HEK293 (cell line): ENCODE measurements at regions not wholly inside any gene's neighbourhood (a gene's known extent, or its start where the extent isn't known, plus 50 kb on each side); places are given as distances from the start of the nearest gene placed in this dataset.

Experiments used
- CTCF ChIA-PET: fragments of 350-600 bp; formaldehyde crosslinking; extraction: SDS; loops from one replicate; lab custom pipeline; 2021; ENCODE audit warnings: antibody characterized with exemption; lab: Yijun Ruan, JAX
- POLR2A ChIA-PET: fragments of 300-600 bp; formaldehyde crosslinking; extraction: SDS; loops from one replicate; lab custom pipeline; 2020; ENCODE audit warnings: antibody characterized with exemption, inconsistent platforms; lab: Yijun Ruan, JAX
- H3K27ac ChIP-seq: fragments of 200-500 bp; sonication (Bioruptor generic); 2 replicates; pipeline ENCODE4 v1.5.1; 2014; ENCODE audit warnings: low read depth, low read length, control low read depth, inconsistent platforms; ENCODE audit errors: extremely low read depth
- H3K36me3 ChIP-seq, 2 experiments: fragments of 200-500 bp in 1 of 2; sonication (Bioruptor generic) in 1 of 2; 1 replicate in 1 of 2; 2 replicates in 1 of 2; pipeline ENCODE4 v1.5.1; 2014 to 2017; ENCODE audit warnings: inconsistent platforms in 2 of 2, low read length in 2 of 2; ENCODE audit not compliant: control insufficient read depth in 2 of 2, insufficient read depth in 1 of 2
- H3K4me1 ChIP-seq: fragments of 200-500 bp; sonication (Bioruptor generic); 2 replicates; pipeline ENCODE4 v1.5.1; 2014; ENCODE audit warnings: mild to moderate bottlenecking, low read length, inconsistent platforms; ENCODE audit not compliant: control insufficient read depth, insufficient read depth
- H3K4me3 ChIP-seq: 2 replicates; pipeline ENCODE4 v1.5.1; 2011; ENCODE audit warnings: low read depth, mild to moderate bottlenecking, control low read depth, low read length, moderate library complexity
- H3K9me3 ChIP-seq: fragments of 200-500 bp; sonication (Bioruptor generic); 2 replicates; pipeline ENCODE4 v1.5.1; 2014; ENCODE audit warnings: low read depth, low read length, inconsistent platforms; ENCODE audit not compliant: control insufficient read depth, insufficient read depth
- GLIS2 ChIP-seq: fragments of 450-650 bp; formaldehyde crosslinking; IDR thresholded peaks from 2 replicates; pipeline ENCODE4 v1.5.1; 2016; ENCODE audit warnings: missing biosample characterization, missing genetic modification characterization
- KLF1 ChIP-seq: fragments of 450-650 bp; formaldehyde crosslinking; IDR thresholded peaks from 2 replicates; pipeline ENCODE4 v1.5.1; 2016; ENCODE audit warnings: missing biosample characterization, missing genetic modification characterization
- KLF7 ChIP-seq: fragments of 450-650 bp; formaldehyde crosslinking; IDR thresholded peaks from 2 replicates; pipeline ENCODE4 v1.5.1; 2016; ENCODE audit warnings: missing biosample characterization, missing genetic modification characterization, borderline replicate concordance
- MEIS1 ChIP-seq: sonication (generic); formaldehyde crosslinking; IDR thresholded peaks from 2 replicates; pipeline ENCODE4 v1.8.1; 2022; ENCODE audit warnings: missing genetic modification reagents, mild to moderate bottlenecking, borderline replicate concordance
- SETDB1 ChIP-seq: IDR thresholded peaks from one replicate; pipeline ENCODE4 v1.6.1; 2017; ENCODE audit warnings: mild to moderate bottlenecking, low read length, moderate library complexity, mixed read lengths; ENCODE audit not compliant: insufficient read length
- YY1 ChIP-seq: fragments of 450-650 bp; formaldehyde crosslinking; IDR thresholded peaks from 2 replicates; pipeline ENCODE4 v1.5.1; 2018; ENCODE audit warnings: missing biosample characterization, missing genetic modification characterization
- ZBTB1 ChIP-seq: fragments of 450-650 bp; formaldehyde crosslinking; IDR thresholded peaks from 2 replicates; pipeline ENCODE4 v1.5.1; 2016; ENCODE audit warnings: missing biosample characterization, missing genetic modification characterization
- ZBTB20 ChIP-seq: fragments of 450-650 bp; formaldehyde crosslinking; IDR thresholded peaks from 2 replicates; pipeline ENCODE4 v1.5.1; 2016; ENCODE audit warnings: missing biosample characterization, missing genetic modification characterization
- ZBTB7A ChIP-seq: fragments of 450-650 bp; formaldehyde crosslinking; IDR thresholded peaks from 2 replicates; pipeline ENCODE4 v1.5.1; 2016; ENCODE audit warnings: low read depth, missing biosample characterization, missing genetic modification characterization
- ZEB2 ChIP-seq: fragments of 450-650 bp; formaldehyde crosslinking; IDR thresholded peaks from 2 replicates; pipeline ENCODE4 v1.5.1; 2016; ENCODE audit warnings: missing biosample characterization, missing genetic modification characterization
- ZNF433 ChIP-seq: fragments of 450-650 bp; formaldehyde crosslinking; IDR thresholded peaks from 2 replicates; pipeline ENCODE4 v1.5.1; 2016; ENCODE audit warnings: missing biosample characterization, missing genetic modification characterization, low read depth
- ZNF501 ChIP-seq: fragments of 450-650 bp; formaldehyde crosslinking; IDR thresholded peaks from 2 replicates; pipeline ENCODE4 v1.5.1; 2016; ENCODE audit warnings: missing biosample characterization, missing genetic modification characterization
- ZNF621 ChIP-seq: fragments of 450-650 bp; formaldehyde crosslinking; IDR thresholded peaks from 2 replicates; pipeline ENCODE4 v1.5.1; 2017; ENCODE audit warnings: missing biosample characterization, missing genetic modification characterization
- ZSCAN30 ChIP-seq: fragments of 450-650 bp; IDR thresholded peaks from 2 replicates; pipeline ENCODE4 v1.5.1; 2018; ENCODE audit warnings: missing biosample characterization, mild to moderate bottlenecking, missing genetic modification characterization, moderate library complexity
- TF ChIP-seq, protein P1 (sequence below): fragments of 450-650 bp; formaldehyde crosslinking; IDR thresholded peaks from 2 replicates; pipeline ENCODE4 v1.5.1; 2016; ENCODE audit warnings: missing biosample characterization, missing genetic modification characterization
- TF ChIP-seq, protein P2 (sequence below): fragments of 450-650 bp; formaldehyde crosslinking; IDR thresholded peaks from 2 replicates; pipeline ENCODE4 v1.5.1; 2016; ENCODE audit warnings: missing biosample characterization, missing genetic modification characterization
- TF ChIP-seq, protein P3 (sequence below): fragments of 450-650 bp; formaldehyde crosslinking; IDR thresholded peaks from 2 replicates; pipeline ENCODE4 v1.5.1; 2016; ENCODE audit warnings: missing biosample characterization, missing genetic modification characterization

DNA sequence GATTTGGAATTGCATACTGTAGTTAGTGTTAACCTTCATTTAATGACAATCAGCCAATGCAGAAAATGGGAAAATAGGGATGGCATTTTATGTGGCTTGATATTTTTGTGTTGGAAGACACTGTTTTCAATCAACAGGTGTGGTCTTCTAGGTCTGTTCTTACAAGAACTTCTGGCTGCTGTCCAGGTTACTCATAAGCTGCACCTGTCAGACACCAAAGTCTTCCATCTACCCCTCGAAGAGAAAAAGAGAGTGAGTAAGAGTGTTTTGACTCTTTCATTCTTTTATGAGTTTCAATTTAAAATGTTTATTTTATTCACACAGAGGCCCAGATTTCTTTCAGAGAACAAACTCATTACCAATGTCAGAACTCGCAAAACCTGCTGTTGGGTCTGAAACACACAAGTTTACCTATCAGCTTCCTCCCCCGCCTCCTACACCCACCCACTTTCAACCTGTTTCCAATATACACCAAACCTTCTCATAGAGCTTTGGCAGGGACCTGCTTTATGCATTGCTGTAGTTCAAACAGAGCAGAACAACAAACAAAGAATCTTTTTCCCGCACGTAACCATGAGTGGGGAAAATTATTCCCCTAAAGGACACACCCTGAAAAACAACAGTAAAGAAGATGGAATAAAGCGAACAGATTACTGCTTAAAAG is 767.7 kb upstream of the ALCAM start (continued):
- TF ChIP-seq ZNF501 (no peak), ZNF621 (tag by site-specific recombination) (no peak), ZEB2 (tag by site-specific recombination) (no peak), ZBTB1 (tag by site-specific recombination) (no peak)

DNA sequence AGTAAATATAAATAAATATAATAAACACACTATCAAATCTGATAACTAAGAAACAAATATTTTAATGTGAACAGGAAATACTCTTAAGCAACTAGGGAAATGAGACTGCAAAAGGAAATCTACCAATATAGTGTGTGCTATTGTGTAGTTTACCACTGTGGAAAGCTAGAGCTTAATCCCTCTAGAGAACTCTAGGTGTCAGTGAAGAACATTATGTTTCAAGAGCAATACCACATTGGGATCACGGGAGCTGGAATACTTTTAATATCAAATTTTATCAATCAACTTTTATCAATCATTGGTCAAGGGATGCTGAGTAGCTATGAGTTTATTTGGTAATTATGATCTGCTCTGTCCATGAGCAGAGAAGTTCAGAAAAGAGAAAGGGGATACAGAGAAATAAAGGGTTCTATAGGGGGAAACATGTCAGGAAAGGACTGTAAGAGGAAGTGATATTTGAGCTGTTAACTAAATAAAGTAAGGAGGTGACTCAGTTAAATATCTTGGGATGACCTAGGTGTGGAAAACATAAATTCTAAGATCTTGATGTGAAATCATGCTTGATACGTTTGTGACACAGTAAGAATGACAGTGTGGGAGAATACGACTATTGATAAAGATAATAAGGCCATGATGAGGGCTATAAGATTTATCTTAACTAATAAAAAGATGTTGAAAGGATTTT is 762.2 kb upstream of the ALCAM start:
- no peak for TF ChIP-seq ZEB2 (tag by site-specific recombination)
- no peak for TF ChIP-seq YY1 (tag by site-specific recombination)
- TF ChIP-seq, protein P1, sequence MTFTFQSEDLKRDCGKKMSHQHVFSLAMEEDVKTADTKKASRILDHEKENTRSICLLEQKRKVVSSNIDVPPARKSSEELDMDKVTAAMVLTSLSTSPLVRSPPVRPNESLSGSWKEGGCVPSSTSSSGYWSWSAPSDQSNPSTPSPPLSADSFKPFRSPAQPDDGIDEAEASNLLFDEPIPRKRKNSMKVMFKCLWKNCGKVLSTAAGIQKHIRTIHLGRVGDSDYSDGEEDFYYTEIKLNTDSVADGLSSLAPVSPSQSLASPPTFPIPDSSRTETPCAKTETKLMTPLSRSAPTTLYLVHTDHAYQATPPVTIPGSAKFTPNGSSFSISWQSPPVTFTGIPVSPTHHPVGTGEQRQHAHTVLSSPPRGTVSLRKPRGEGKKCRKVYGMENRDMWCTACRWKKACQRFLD (tag by site-specific recombination), result no peak
- no peak for TF ChIP-seq SETDB1
- TF ChIP-seq ZSCAN30 (tag by site-specific recombination), result no peak
- TF ChIP-seq ZBTB7A, result no peak
- no peak for TF ChIP-seq MEIS1 (CRISPR knock-in tag)
- TF ChIP-seq, protein P2, sequence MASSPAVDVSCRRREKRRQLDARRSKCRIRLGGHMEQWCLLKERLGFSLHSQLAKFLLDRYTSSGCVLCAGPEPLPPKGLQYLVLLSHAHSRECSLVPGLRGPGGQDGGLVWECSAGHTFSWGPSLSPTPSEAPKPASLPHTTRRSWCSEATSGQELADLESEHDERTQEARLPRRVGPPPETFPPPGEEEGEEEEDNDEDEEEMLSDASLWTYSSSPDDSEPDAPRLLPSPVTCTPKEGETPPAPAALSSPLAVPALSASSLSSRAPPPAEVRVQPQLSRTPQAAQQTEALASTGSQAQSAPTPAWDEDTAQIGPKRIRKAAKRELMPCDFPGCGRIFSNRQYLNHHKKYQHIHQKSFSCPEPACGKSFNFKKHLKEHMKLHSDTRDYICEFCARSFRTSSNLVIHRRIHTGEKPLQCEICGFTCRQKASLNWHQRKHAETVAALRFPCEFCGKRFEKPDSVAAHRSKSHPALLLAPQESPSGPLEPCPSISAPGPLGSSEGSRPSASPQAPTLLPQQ, result no peak
- TF ChIP-seq ZNF433 (tag by site-specific recombination), result no peak
- no peak for TF ChIP-seq GLIS2 (tag by site-specific recombination)
- TF ChIP-seq KLF1, result no peak
- TF ChIP-seq, protein P3, sequence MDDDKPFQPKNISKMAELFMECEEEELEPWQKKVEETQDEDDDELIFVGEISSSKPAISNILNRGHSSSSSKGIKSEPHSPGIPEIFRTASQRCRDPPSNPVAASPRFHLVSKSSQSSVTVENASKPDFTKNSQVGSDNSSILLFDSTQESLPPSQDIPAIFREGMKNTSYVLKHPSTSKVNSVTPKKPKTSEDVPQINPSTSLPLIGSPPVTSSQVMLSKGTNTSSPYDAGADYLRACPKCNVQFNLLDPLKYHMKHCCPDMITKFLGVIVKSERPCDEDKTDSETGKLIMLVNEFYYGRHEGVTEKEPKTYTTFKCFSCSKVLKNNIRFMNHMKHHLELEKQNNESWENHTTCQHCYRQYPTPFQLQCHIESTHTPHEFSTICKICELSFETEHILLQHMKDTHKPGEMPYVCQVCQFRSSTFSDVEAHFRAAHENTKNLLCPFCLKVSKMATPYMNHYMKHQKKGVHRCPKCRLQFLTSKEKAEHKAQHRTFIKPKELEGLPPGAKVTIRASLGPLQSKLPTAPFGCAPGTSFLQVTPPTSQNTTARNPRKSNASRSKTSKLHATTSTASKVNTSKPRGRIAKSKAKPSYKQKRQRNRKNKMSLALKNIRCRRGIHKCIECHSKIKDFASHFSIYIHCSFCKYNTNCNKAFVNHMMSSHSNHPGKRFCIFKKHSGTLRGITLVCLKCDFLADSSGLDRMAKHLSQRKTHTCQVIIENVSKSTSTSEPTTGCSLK (tag by site-specific recombination), result no peak
- no peak for TF ChIP-seq KLF7 (tag by site-specific recombination)
- POLR2A ChIA-PET, result no interaction called here
- Histone ChIP-seq H3K27ac (no peak overlapping the region), H3K4me3 (no peak overlapping the region), H3K9me3 (no peaks in the 10 kb centered on the region), H3K36me3 (no peaks in the 10 kb centered on the region), H3K4me1 (no peaks in the 10 kb centered on the region)
- CTCF ChIA-PET, result interaction anchor here (0.7 to 1.5 kb wide), 3 partner anchors 9 to 900 kb away, joined by 3 to 4 read pairs (median 3); no protein-coding TSS in a partner anchor

DNA sequence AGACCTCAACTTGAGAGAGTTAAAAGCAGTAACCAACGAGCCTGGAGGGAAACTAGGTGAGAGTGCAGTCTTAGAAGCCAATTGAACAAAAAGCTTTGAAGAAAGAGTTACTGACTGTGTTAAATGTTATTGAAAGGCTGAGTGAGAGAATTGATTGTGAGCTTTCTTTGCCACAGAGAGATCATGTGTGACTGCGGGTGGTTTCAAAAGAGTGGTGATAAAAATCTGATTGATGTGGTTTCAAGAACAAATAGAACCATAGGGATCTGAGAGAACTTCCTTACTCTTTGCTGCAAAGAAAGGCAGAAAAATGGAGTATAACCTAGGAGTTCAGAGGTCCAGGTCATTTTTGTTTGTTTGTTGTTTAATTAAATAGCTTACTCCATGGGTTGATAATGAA is 759.9 kb upstream of the ALCAM start:
- no peaks in the 10 kb centered on the region for H3K36me3 ChIP-seq
- H3K9me3 ChIP-seq, result no peaks in the 10 kb centered on the region
- ChIA-PET POLR2A (no interaction called here), CTCF (interaction anchor here (0.6 kb wide), 1 partner anchor 31 kb away, joined by 3 read pairs; no protein-coding TSS in a partner anchor)
- H3K27ac ChIP-seq, result no peak overlapping the region
- no peak overlapping the region for H3K4me3 ChIP-seq
- TF ChIP-seq ZBTB20 (tag by site-specific recombination), result no peak
- no peaks in the 10 kb centered on the region for H3K4me1 ChIP-seq
